Mammary epithelial cell (primary cell): ENCODE measurements at regions not wholly inside any gene's neighbourhood (a gene's known extent, or its start where the extent isn't known, plus 50 kb on each side); places are given as distances from the start of the nearest gene placed in this dataset.
"Not testable (repeated sequence)": the region's sequence is repeated elsewhere in the genome, so short reads cannot be mapped to it uniquely, and the experiment has no call there.

Source experiments
- EZH2 ChIP-seq: IDR thresholded peaks from 2 replicates; pipeline ENCODE4 v1.6.1; 2012; ENCODE audit warnings: low read length, inconsistent platforms, borderline replicate concordance
- TF ChIP-seq, protein P1 (sequence below), 2 donors: IDR thresholded peaks in 1 of 2; conservative IDR thresholded peaks in 1 of 2; 2 replicates each; pipeline ENCODE4 v1.5.1; 2011 to 2012; ENCODE audit warnings: inconsistent platforms in 2 of 2, low read length in 2 of 2, mild to moderate bottlenecking in 2 of 2, control low read depth in 1 of 2, low read depth in 1 of 2; ENCODE audit not compliant: insufficient read depth in 1 of 2; ENCODE audit errors: extremely low read depth in 1 of 2

DNA sequence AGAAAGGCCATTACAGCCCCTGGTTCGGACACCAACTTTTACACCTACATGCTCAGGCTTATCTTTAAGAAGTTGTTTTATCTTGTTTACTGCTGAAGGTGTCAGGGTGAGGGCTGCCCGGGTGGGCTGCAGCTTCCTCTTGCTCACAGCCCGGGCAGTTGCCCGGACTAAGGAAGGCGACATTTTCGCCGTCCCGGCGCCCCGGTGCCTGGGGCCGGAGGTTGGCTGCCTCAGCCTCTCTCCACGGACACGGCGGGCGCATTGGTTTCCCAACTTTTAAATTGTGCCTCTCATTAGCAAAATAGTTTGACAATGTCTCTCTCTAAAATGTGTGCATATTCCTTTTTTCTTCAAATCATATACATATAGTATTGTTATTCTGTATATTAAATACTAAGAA, 198.5 kb downstream of the LRRC70 start:
- TF ChIP-seq, protein P1, sequence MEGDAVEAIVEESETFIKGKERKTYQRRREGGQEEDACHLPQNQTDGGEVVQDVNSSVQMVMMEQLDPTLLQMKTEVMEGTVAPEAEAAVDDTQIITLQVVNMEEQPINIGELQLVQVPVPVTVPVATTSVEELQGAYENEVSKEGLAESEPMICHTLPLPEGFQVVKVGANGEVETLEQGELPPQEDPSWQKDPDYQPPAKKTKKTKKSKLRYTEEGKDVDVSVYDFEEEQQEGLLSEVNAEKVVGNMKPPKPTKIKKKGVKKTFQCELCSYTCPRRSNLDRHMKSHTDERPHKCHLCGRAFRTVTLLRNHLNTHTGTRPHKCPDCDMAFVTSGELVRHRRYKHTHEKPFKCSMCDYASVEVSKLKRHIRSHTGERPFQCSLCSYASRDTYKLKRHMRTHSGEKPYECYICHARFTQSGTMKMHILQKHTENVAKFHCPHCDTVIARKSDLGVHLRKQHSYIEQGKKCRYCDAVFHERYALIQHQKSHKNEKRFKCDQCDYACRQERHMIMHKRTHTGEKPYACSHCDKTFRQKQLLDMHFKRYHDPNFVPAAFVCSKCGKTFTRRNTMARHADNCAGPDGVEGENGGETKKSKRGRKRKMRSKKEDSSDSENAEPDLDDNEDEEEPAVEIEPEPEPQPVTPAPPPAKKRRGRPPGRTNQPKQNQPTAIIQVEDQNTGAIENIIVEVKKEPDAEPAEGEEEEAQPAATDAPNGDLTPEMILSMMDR (conservative IDR thresholded peaks at IDR 0.05 in 1 of 2, IDR thresholded peaks at IDR 0.05 in 1 of 2; ENCODE audit: extremely low read depth in 1 of 2, insufficient read depth in 1 of 2, low read depth in 1 of 2, low read length in 2 of 2) = not testable (repeated sequence)
- TF ChIP-seq EZH2 = not testable (repeated sequence)
